Endothelial cell (in vitro differentiated cells): ENCODE measurements at regions not wholly inside any gene's neighbourhood (a gene's known extent, or its start where the extent isn't known, plus 50 kb on each side); places are given as distances from the start of the nearest gene placed in this dataset.

Source experiments
- DNase-seq: peaks from one replicate; pipeline ENCODE4 v3.0.0; 2021; ENCODE audit warnings: low spot score
- H3K27ac Mint-ChIP-seq: one replicate; pipeline ENCODE4 v1.8.0; 2021; ENCODE audit warnings: mixed read lengths, inconsistent platforms; ENCODE audit not compliant: unreplicated experiment
- H3K27me3 Mint-ChIP-seq: one replicate; pipeline ENCODE4 v1.8.0; 2021; ENCODE audit warnings: mild to moderate bottlenecking, moderate library complexity, mixed read lengths, inconsistent platforms; ENCODE audit not compliant: unreplicated experiment
- H3K36me3 Mint-ChIP-seq: one replicate; pipeline ENCODE4 v1.8.0; 2021; ENCODE audit warnings: mild to moderate bottlenecking, low read depth, mixed read lengths, inconsistent platforms; ENCODE audit not compliant: unreplicated experiment
- H3K4me1 Mint-ChIP-seq: one replicate; pipeline ENCODE4 v1.8.0; 2021; ENCODE audit warnings: mild to moderate bottlenecking, mixed read lengths, inconsistent platforms; ENCODE audit not compliant: unreplicated experiment
- H3K4me3 Mint-ChIP-seq: one replicate; pipeline ENCODE4 v1.8.0; 2021; ENCODE audit warnings: mild to moderate bottlenecking, mixed read lengths, inconsistent platforms; ENCODE audit not compliant: unreplicated experiment
- H3K9me3 Mint-ChIP-seq: one replicate; pipeline ENCODE4 v1.8.0; 2021; ENCODE audit warnings: mixed read lengths, inconsistent platforms; ENCODE audit not compliant: unreplicated experiment
- CTCF ChIP-seq: fragments of 200-600 bp; sonication (generic); IDR thresholded peaks from one replicate; pipeline ENCODE4 v1.5.0; 2021; ENCODE audit warnings: antibody characterized with exemption; ENCODE audit not compliant: unreplicated experiment

- Mint-ChIP-seq H3K27ac (no peak overlapping the region), H3K9me3 (no peaks in the 10 kb centered on the region), H3K4me3 (no peak overlapping the region), H3K27me3 (peaks cover 3% of the 10 kb centered on the region), H3K36me3 (no peaks in the 10 kb centered on the region), H3K4me1 (no peaks in the 10 kb centered on the region)
- DNase-seq, result no peak
- TF ChIP-seq CTCF, result no peak
Observed at GRCh38 chr2:64817453-64817852, 163.7 kb upstream of the SERTAD2 start.

GRCh38 chr2:64818664-64819060, 164.9 kb upstream of the SERTAD2 start:
- Mint-ChIP-seq H3K27me3 (peaks cover 3% of the 10 kb centered on the region), H3K27ac (no peak overlapping the region), H3K4me1 (no peaks in the 10 kb centered on the region), H3K4me3 (no peak overlapping the region), H3K9me3 (no peaks in the 10 kb centered on the region), H3K36me3 (no peaks in the 10 kb centered on the region)
- no peak for DNase-seq
- TF ChIP-seq CTCF, result no peak

GRCh38 chr2:64819361-64819760, 165.6 kb upstream of the SERTAD2 start:
- no peak for TF ChIP-seq CTCF
- H3K27me3 Mint-ChIP-seq, result no peaks in the 10 kb centered on the region
- H3K4me3 Mint-ChIP-seq, result no peak overlapping the region
- H3K36me3 Mint-ChIP-seq, result no peaks in the 10 kb centered on the region
- DNase-seq, result no peak
- no peak overlapping the region for H3K27ac Mint-ChIP-seq
- H3K9me3 Mint-ChIP-seq, result no peaks in the 10 kb centered on the region
- no peaks in the 10 kb centered on the region for H3K4me1 Mint-ChIP-seq

- DNase-seq, result no peak
- Mint-ChIP-seq H3K9me3 (no peaks in the 10 kb centered on the region), H3K36me3 (no peaks in the 10 kb centered on the region), H3K4me3 (no peak overlapping the region), H3K4me1 (no peaks in the 10 kb centered on the region), H3K27ac (no peak overlapping the region), H3K27me3 (peaks cover under 1% of the 10 kb centered on the region)
- TF ChIP-seq CTCF, result no peak
Observed at GRCh38 chr2:64819774-64820688, 166.3 kb upstream of the SERTAD2 start.

GRCh38 chr2:64820901-64821300, 167.2 kb upstream of the SERTAD2 start:
- H3K27me3 Mint-ChIP-seq, result peaks cover 1% of the 10 kb centered on the region
- no peaks in the 10 kb centered on the region for H3K4me1 Mint-ChIP-seq
- H3K4me3 Mint-ChIP-seq, result no peak overlapping the region
- no peak for DNase-seq
- H3K27ac Mint-ChIP-seq, result no peak overlapping the region
- no peak for TF ChIP-seq CTCF
- H3K9me3 Mint-ChIP-seq, result no peaks in the 10 kb centered on the region
- H3K36me3 Mint-ChIP-seq, result no peaks in the 10 kb centered on the region
